K562 (cell line): ENCODE measurements at regions not wholly inside any gene's neighbourhood (a gene's known extent, or its start where the extent isn't known, plus 50 kb on each side); places are given as distances from the start of the nearest gene placed in this dataset.

Source experiments
- ATAC-seq: fragments of 200-7000 bp; cut with Tn5 transposase; 3 replicates; pipeline ENCODE4 v1.9.1; 2020; ENCODE audit warnings: moderate library complexity
- BruUV-seq: library from RNA; stranded (reverse); fragments of 400-500 nt; replicated peaks from 2 replicates; lab custom pipeline; 2021; lab: Mats Ljungman, UMichigan
- CTCF ChIA-PET: fragments of 300-600 bp; formaldehyde crosslinking; extraction: SDS; loops from one replicate; lab custom pipeline; 2021; ENCODE audit warnings: low intra/inter-chr PET ratio; lab: Yijun Ruan, JAX
- POLR2A ChIA-PET: fragments of 300-600, 350-650 bp; sonication (Branson Sonifier 250); formaldehyde crosslinking; extraction: SDS; loops from one replicate; lab custom pipeline; 2021; ENCODE audit warnings: antibody characterized with exemption, inconsistent platforms; lab: Yijun Ruan, JAX
- DNase-seq, 4 experiments: peaks; one replicate each; pipeline versions ENCODE4 v3.0.0 to v3.0.0-alpha.2; 2011 to 2018; ENCODE audit warnings: low spot score in 3 of 4, mixed read lengths in 3 of 4; ENCODE audit errors: extremely low read depth in 1 of 4
- FAIRE-seq: peaks from 2 replicates; lab custom pipeline; 2011; peaks lifted over from hg19 to GRCh38; lab: Jason Lieb, UNC
- H2AFZ ChIP-seq: 2 replicates; pipeline ENCODE4 v1.6.0; 2011; ENCODE audit warnings: low read depth, low read length, control low read depth, inconsistent platforms
- H3K27ac ChIP-seq: fragments of 200-600 bp; 3 replicates; pipeline ENCODE4 v1.8.0; 2011; ENCODE audit warnings: low read depth, mild to moderate bottlenecking, control low read depth, inconsistent platforms, low read length, moderate library complexity, mixed read lengths; ENCODE audit errors: extremely low read depth
- H3K27me3 ChIP-seq, 2 experiments: fragments of 300-600 bp in 1 of 2; 2 replicates in 1 of 2; 3 replicates in 1 of 2; pipeline versions ENCODE4 v1.6.0 to v1.8.0; 2011; ENCODE audit warnings: inconsistent platforms in 2 of 2, low read length in 2 of 2, mild to moderate bottlenecking in 1 of 2, mixed read lengths in 1 of 2, moderate library complexity in 1 of 2; ENCODE audit not compliant: control insufficient read depth in 2 of 2, insufficient read depth in 2 of 2
- H3K36me3 ChIP-seq: fragments of 300-600 bp; 3 replicates; pipeline ENCODE4 v1.8.0; 2011; ENCODE audit warnings: mild to moderate bottlenecking, low read length, inconsistent platforms; ENCODE audit not compliant: control insufficient read depth, insufficient read depth
- H3K4me1 ChIP-seq, 2 experiments: fragments of 200-600 bp in 1 of 2; replicated peaks in 1 of 2; 2 replicates in 1 of 2; 3 replicates in 1 of 2; pipeline versions ENCODE4 v1.5.1 to v1.8.0; 2011; ENCODE audit warnings: inconsistent platforms in 2 of 2, low read length in 2 of 2, mild to moderate bottlenecking in 1 of 2, mixed read lengths in 1 of 2, moderate library complexity in 1 of 2; ENCODE audit not compliant: control insufficient read depth in 2 of 2, insufficient read depth in 2 of 2
- H3K4me2 ChIP-seq: 2 replicates; pipeline ENCODE4 v1.6.1; 2011; ENCODE audit warnings: low read length, control low read depth, inconsistent platforms, mixed read lengths; ENCODE audit not compliant: insufficient read depth
- H3K4me3 ChIP-seq: fragments of 200-600 bp; sonication (generic), shearing (Covaris generic); 2 replicates; pipeline ENCODE4 v1.5.1; 2016; ENCODE audit warnings: control low read depth, inconsistent platforms
- H3K79me2 ChIP-seq: fragments of 200-600 bp; 3 replicates; pipeline ENCODE4 v1.8.0; 2011; ENCODE audit warnings: low read length, inconsistent platforms; ENCODE audit not compliant: control insufficient read depth, insufficient read depth
- H3K9ac ChIP-seq, 2 experiments: 2 replicates each; pipeline versions ENCODE4 v1.6.0 to v1.6.1; 2011; ENCODE audit warnings: low read depth in 2 of 2, low read length in 2 of 2, control low read depth in 1 of 2, inconsistent platforms in 1 of 2, mild to moderate bottlenecking in 1 of 2, mixed read lengths in 1 of 2; ENCODE audit not compliant: insufficient read depth in 1 of 2
- H3K9me1 ChIP-seq: one replicate; pipeline ENCODE4 v1.6.0; 2011; ENCODE audit warnings: inconsistent platforms, mild to moderate bottlenecking, low read length, moderate library complexity; ENCODE audit not compliant: control insufficient read depth, insufficient read depth
- H3K9me3 ChIP-seq: replicated peaks from 2 replicates; pipeline ENCODE4 v1.5.1; 2011; ENCODE audit warnings: low read depth, low read length, inconsistent platforms; ENCODE audit not compliant: control insufficient read depth, insufficient read depth
- H4K20me1 ChIP-seq: replicated peaks from 2 replicates; pipeline ENCODE4 v1.6.1; 2011; ENCODE audit warnings: low read length, inconsistent platforms, mixed read lengths; ENCODE audit not compliant: control insufficient read depth, insufficient read depth
- BHLHE40 ChIP-seq: IDR thresholded peaks from 2 replicates; pipeline ENCODE4 v1.6.1; 2011; ENCODE audit warnings: low read length, improper control_type of control experiment
- ELF4 ChIP-seq: fragments of 450-650 bp; formaldehyde crosslinking; IDR thresholded peaks from 2 replicates; pipeline ENCODE4 v1.4.0; 2022; ENCODE audit warnings: missing genetic modification characterization
- FUS ChIP-seq: fragments of 200-400 bp; formaldehyde crosslinking; optimal IDR thresholded peaks from 2 replicates; pipeline ENCODE3; 2017; ENCODE audit warnings: low read depth, low read length
- HINFP ChIP-seq: fragments of 450-650 bp; conservative IDR thresholded peaks from 2 replicates; pipeline ENCODE4 v1.6.1; 2016; ENCODE audit warnings: missing genetic modification characterization, low read depth, mild to moderate bottlenecking, control low read depth, missing compliant biosample characterization
- MTA1 ChIP-seq: fragments of 450-650 bp; IDR thresholded peaks from 2 replicates; pipeline ENCODE4 v1.6.1; 2017; ENCODE audit warnings: borderline replicate concordance
- MTA2 ChIP-seq: fragments of 450-650 bp; IDR thresholded peaks from 2 replicates; pipeline ENCODE4 v1.6.1; 2016; ENCODE audit warnings: low read depth
- MYNN ChIP-seq, 2 experiments: sonication (generic); formaldehyde crosslinking in 1 of 2; IDR thresholded peaks; 2 replicates each; pipeline versions ENCODE4 v1.5.0 to v1.6.1; 2016 to 2020; ENCODE audit warnings: antibody characterized with exemption in 1 of 2, missing genetic modification reagents in 1 of 2
- RBM15 ChIP-seq: fragments of 200-400 bp; formaldehyde crosslinking; IDR thresholded peaks from 2 replicates; pipeline ENCODE4 v1.6.1; 2018; ENCODE audit warnings: mild to moderate bottlenecking, low read length, moderate library complexity; ENCODE audit not compliant: insufficient read depth
- SIN3A ChIP-seq, 2 experiments: fragments of 150-350 bp in 1 of 2; IDR thresholded peaks; 2 replicates each; pipeline ENCODE4 v1.6.1; 2011 to 2016; ENCODE audit warnings: borderline replicate concordance in 2 of 2, low read depth in 2 of 2, low read length in 2 of 2, mild to moderate bottlenecking in 2 of 2, moderate library complexity in 2 of 2; ENCODE audit not compliant: control insufficient read depth in 1 of 2
- TAL1 ChIP-seq: fragments of 450-650 bp; IDR thresholded peaks from 2 replicates; pipeline ENCODE4 v1.6.1; 2016; ENCODE audit warnings: mild to moderate bottlenecking
- TCF7L2 ChIP-seq: fragments of 150-350 bp; IDR thresholded peaks from 2 replicates; pipeline ENCODE4 v1.6.1; 2016; ENCODE audit warnings: low read depth, mild to moderate bottlenecking, low read length, moderate library complexity
- ZNF280A ChIP-seq: fragments of 450-650 bp; IDR thresholded peaks from 2 replicates; pipeline ENCODE4 v1.6.1; 2018; ENCODE audit warnings: mild to moderate bottlenecking, low read depth; ENCODE audit not compliant: partially characterized antibody
- ZNF609 ChIP-seq: sonication (generic); formaldehyde crosslinking; IDR thresholded peaks from 2 replicates; pipeline ENCODE4 v1.8.1; 2023; ENCODE audit warnings: missing genetic modification reagents, mild to moderate bottlenecking, borderline replicate concordance
- WGBS: fragments of 100-300 bp; shearing (Covaris generic); methylation state at CpG from one replicate; pipeline ENCODE4 v1.1.6; 2016; ENCODE audit warnings: low coverage, mixed read lengths; ENCODE audit not compliant: insufficient coverage; ENCODE audit errors: missing lambda C conversion rate; 5-methylcytosine and 5-hydroxymethylcytosine counted together
- in situ Hi-C: fragments of 300-500 bp; cut with MboI; formaldehyde crosslinking; loops from 4 replicates; pipeline ENCODE4 v1.15.0; 2018; ENCODE audit warnings: inconsistent platforms, mixed read lengths
- intact Hi-C: fragments of 100-400 bp; cut with micrococcal nuclease; formaldehyde crosslinking; loops from 2 replicates; pipeline ENCODE4 v1.14.2; 2022

- TF ChIP-seq TCF7L2 (no peak), TAL1 (no peak), MTA1 (no peak), SIN3A (IDR thresholded peaks at IDR 0.05; ENCODE audit: borderline replicate concordance in 2 of 2, control insufficient read depth in 1 of 2, low read depth in 2 of 2, low read length in 2 of 2) (no peak), MTA2 (no peak), RBM15 (no peak), ZNF280A (no peak), MYNN (IDR thresholded peaks at IDR 0.05) (no peak), MYNN (CRISPR knock-in tag; IDR thresholded peaks at IDR 0.05) (no peak), ELF4 (CRISPR knock-in tag) (no peak)
These were observed 434.8 kb downstream of the LMO4 start (continued) for GRCh38 chr1:87763483-87763882.

- no peaks in the 10 kb centered on the region for H3K9me3 ChIP-seq
- H3K4me3 ChIP-seq = no peak overlapping the region
- H3K36me3 ChIP-seq = no peaks in the 10 kb centered on the region
- in situ Hi-C loops (no loop called here), intact Hi-C loops (no loop called here)
- 3% methylated on average over 6 of the region's 6 CpGs for WGBS
- ChIA-PET CTCF (no interaction called here), POLR2A (no interaction called here)
- no TSS peak for BruUV-seq
- H3K27me3 ChIP-seq = no peaks in the 10 kb centered on the region
- no peak overlapping the region for H3K4me2 ChIP-seq
- DNase-seq (no peak), ATAC-seq (no peak), FAIRE-seq (no peak)
- H3K4me1 ChIP-seq = no peaks in the 10 kb centered on the region
- no peak overlapping the region for H3K27ac ChIP-seq
- no peaks in the 10 kb centered on the region for H4K20me1 ChIP-seq
- H3K79me2 ChIP-seq = no peaks in the 10 kb centered on the region
- H3K9ac ChIP-seq = no peak overlapping the region
- TF ChIP-seq FUS (no peak), ZNF609 (CRISPR knock-in tag) (no peak), HINFP (no peak), BHLHE40 (no peak)
- H3K9me1 ChIP-seq = no peaks in the 10 kb centered on the region
- no peak overlapping the region for H2AFZ ChIP-seq
These were observed 436.5 kb downstream of the LMO4 start for GRCh38 chr1:87765057-87765680.
